Hepatocyte (in vitro differentiated cells): ENCODE measurements at regions not wholly inside any gene's neighbourhood (a gene's known extent, or its start where the extent isn't known, plus 50 kb on each side); places are given as distances from the start of the nearest gene placed in this dataset.

ENCODE experiments used
- CTCF ChIP-seq: fragments of 200-600 bp; sonication (generic); IDR thresholded peaks from 2 replicates; pipeline ENCODE4 v1.5.1; 2016; ENCODE audit warnings: antibody characterized with exemption, mild to moderate bottlenecking; ENCODE audit not compliant: poor library complexity
- EZH2 ChIP-seq: fragments of 200-600 bp; sonication (generic); IDR thresholded peaks from 2 replicates; pipeline ENCODE4 v1.6.1; 2016; ENCODE audit warnings: antibody characterized with exemption, mild to moderate bottlenecking, borderline replicate concordance
- EZH2phosphoT487 ChIP-seq: fragments of 200-600 bp; sonication (generic); IDR thresholded peaks from one replicate; pipeline ENCODE4 v1.6.1; 2018; ENCODE audit warnings: antibody characterized with exemption, mild to moderate bottlenecking, low read depth, moderate library complexity; ENCODE audit not compliant: unreplicated experiment, severe bottlenecking

GRCh38 chr2:157059036-157059435 lies 198.5 kb upstream of the GALNT5 start:
- no peak for TF ChIP-seq CTCF
- TF ChIP-seq EZH2phosphoT487: no peak
- no peak for TF ChIP-seq EZH2
